ENCODE measurements at regions not wholly inside any gene's neighbourhood (a gene's known extent, or its start where the extent isn't known, plus 50 kb on each side); places are given as distances from the start of the nearest gene placed in this dataset.
"Not testable (repeated sequence)": the region's sequence is repeated elsewhere in the genome, so short reads cannot be mapped to it uniquely, and the experiment has no call there.

DNA sequence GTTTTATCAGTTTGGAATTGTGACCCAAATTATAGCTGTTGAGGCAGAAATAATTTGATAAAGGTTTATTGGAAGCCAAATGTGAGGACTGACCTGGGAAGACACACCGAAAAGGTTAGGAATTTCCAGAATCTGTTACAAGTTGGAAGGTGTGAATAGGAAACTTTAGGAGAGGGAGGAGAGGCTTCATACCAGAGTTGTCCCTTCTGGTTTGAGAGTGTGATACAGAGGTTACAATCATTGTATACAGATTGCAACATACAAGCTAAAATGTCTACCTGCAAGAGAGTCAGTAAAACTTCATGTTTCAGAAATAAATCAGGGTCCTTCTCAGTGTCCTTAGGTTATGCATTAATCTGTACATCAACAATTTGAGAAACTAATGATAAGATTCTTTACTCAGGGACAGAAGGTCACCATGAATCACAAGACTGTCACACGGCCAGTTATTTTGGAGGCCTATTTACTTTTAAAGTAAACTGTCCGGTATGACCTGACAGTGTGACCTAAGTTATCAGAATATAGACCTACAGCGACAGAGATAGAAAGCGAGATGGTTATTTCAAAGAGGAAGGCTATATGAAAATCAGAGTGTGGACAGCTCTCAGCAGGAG, 204.9 kb upstream of the CTNND2 start:
- Mint-ChIP-seq H3K36me3 (ENCODE audit: low read depth) (no peaks in the 10 kb centered on the region), H3K4me1 (no peaks in the 10 kb centered on the region), H3K9me3 (no peaks in the 10 kb centered on the region), H3K4me3 (no peak overlapping the region), H3K27ac (no peak overlapping the region), H3K27me3 (no peaks in the 10 kb centered on the region)
- ChIA-PET CTCF (no interaction called here), POLR2A (no interaction called here)
- DNase-seq = no peak

DNA sequence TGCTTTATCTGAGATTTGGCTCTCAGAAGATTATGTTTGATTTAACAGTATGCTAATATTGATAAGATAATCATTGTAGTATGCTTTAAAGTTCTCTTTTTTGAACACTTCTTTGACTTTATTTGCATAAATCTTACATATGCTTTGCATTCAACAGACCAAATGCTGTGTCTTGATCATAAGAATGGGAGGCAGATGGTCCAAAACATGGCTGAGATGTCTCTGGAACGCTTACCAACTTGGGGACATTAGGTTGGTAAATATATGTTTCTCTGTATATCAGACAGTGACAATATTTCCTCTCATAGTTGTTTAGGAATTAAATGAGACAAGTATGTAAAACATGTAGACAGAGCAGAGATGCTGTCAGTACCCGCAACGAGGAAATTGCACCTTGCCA, 197.9 kb upstream of the CTNND2 start:
- Mint-ChIP-seq H3K27ac (no peak overlapping the region), H3K4me3 (no peak overlapping the region), H3K9me3 (peaks cover 22% of the 10 kb centered on the region), H3K4me1 (no peaks in the 10 kb centered on the region), H3K27me3 (no peaks in the 10 kb centered on the region), H3K36me3 (ENCODE audit: low read depth) (no peaks in the 10 kb centered on the region)
- no peak for DNase-seq
- POLR2A ChIA-PET = no interaction called here
- CTCF ChIA-PET = no interaction called here

DNA sequence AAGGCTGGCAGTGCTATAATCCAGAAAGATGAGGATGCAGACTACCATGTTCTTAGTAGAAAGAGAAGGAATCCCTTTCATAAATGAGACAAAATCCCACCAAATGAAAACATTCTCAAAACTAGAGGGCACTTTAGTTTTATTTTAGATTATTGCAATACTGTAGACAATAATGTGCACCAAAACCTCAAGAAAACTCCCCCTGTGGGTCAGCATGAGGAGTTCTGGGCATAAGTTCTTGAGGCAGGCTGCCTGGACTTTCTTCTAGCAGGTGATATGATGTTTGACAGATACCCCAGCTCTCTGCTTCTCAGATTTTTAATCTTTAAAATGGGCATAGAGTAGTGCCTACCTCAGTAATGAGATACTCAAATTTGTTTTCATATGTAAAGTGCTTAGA, 196.3 kb upstream of the CTNND2 start:
- H3K27ac Mint-ChIP-seq = no peak overlapping the region
- H3K4me3 Mint-ChIP-seq = no peak overlapping the region
- H3K27me3 Mint-ChIP-seq = no peaks in the 10 kb centered on the region
- H3K9me3 Mint-ChIP-seq = peaks cover 28% of the 10 kb centered on the region
- no peaks in the 10 kb centered on the region for H3K36me3 Mint-ChIP-seq (ENCODE audit: low read depth)
- no peaks in the 10 kb centered on the region for H3K4me1 Mint-ChIP-seq
- ChIA-PET POLR2A (no interaction called here), CTCF (no interaction called here)
- no peak for DNase-seq

DNA sequence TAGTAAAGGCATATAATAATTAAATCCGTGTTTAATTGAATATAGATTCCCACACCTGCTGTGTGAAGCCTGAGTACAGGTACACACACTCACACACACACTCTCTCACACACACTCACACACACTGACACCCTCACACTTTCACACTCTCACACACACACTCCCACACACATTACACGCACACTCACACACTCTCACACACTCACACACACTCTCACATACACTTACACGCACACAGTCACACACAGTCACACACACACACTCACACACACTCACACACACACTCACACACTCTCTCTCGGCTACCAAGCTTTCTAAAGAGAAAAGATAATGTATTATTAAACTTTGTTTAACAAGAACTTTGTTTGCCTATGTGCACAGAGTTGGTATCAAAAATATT, 195.1 kb upstream of the CTNND2 start:
- Mint-ChIP-seq H3K27me3 (no peaks in the 10 kb centered on the region), H3K36me3 (ENCODE audit: low read depth) (no peaks in the 10 kb centered on the region), H3K9me3 (peaks cover 30% of the 10 kb centered on the region), H3K4me3 (no peak overlapping the region), H3K27ac (no peak overlapping the region), H3K4me1 (no peaks in the 10 kb centered on the region)
- CTCF ChIA-PET = no interaction called here
- POLR2A ChIA-PET = no interaction called here
- DNase-seq = no peak

DNA sequence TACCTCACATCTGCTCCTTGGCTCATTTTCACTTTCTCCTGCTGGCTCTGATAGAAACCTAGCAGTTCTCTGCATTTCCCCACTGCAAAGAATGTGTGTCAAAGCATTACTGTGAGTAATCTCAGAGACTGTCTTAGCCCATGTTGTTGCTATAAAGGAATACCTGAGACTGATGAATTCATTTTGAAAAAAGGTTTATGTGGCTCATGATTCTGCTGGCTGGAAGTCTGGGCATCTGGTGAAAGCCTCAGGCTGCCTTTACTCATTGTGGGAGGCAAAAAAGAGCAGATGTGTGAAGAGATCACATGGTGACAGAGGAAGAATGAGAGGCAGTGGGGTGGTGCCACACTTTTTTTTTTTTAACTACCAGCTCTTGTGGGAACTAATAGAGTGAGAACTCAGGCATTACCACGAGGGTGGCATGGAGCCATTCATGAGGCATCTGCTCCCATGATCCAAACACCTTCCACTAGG, 191.6 kb upstream of the CTNND2 start:
- ChIA-PET CTCF (no interaction called here), POLR2A (no interaction called here)
- peaks cover 25% of the 10 kb centered on the region for H3K9me3 Mint-ChIP-seq
- no peak overlapping the region for H3K27ac Mint-ChIP-seq
- no peaks in the 10 kb centered on the region for H3K36me3 Mint-ChIP-seq (ENCODE audit: low read depth)
- H3K4me1 Mint-ChIP-seq = no peaks in the 10 kb centered on the region
- no peaks in the 10 kb centered on the region for H3K27me3 Mint-ChIP-seq
- no peak overlapping the region for H3K4me3 Mint-ChIP-seq
- DNase-seq = no peak

DNA sequence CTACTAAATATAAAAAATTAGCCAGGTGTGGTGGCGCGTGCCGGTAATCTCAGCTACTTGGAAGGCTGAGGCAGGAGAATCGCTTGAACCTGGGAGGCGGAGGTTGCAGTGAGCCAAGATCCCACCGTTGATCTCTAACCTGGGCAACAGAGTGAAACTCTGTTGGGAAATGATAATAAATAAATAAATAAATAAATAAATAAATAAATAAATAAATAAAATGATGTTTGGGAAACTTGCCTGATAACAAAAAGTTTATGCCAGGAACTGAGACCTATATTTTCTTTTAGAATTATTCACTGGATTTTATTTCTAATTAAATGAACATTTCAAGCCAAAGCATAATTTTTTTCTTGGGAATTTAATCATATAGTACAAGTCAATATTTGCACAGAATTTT, 189.3 kb upstream of the CTNND2 start:
- H3K9me3 Mint-ChIP-seq = peaks cover 17% of the 10 kb centered on the region
- no peaks in the 10 kb centered on the region for H3K4me1 Mint-ChIP-seq
- no peak for DNase-seq
- ChIA-PET CTCF (no interaction called here), POLR2A (no interaction called here)
- no peak overlapping the region for H3K27ac Mint-ChIP-seq
- H3K4me3 Mint-ChIP-seq = no peak overlapping the region
- no peaks in the 10 kb centered on the region for H3K36me3 Mint-ChIP-seq (ENCODE audit: low read depth)
- no peaks in the 10 kb centered on the region for H3K27me3 Mint-ChIP-seq

DNA sequence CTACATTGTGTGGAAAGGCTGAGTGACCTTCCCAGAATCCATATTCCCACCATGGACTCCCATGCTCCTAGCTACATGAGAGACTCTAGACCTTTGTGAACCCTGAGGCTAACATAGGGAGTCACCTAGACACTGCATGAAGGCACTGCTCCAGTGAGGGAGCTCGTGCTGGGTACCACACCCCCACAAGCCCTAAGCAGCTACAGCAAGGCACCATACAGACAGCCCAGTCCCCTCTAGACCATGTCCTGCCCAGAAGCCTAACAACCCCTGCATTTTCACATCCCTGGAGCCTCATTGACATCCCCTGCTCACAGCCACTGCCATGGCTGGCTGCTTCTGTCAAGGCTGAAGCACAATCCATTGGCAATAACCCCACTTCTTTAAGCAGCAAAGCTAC, 176.5 kb upstream of the CTNND2 start:
- Mint-ChIP-seq H3K27me3 (no peaks in the 10 kb centered on the region), H3K36me3 (ENCODE audit: low read depth) (no peaks in the 10 kb centered on the region), H3K4me1 (no peaks in the 10 kb centered on the region), H3K27ac (no peak overlapping the region), H3K9me3 (peaks cover 12% of the 10 kb centered on the region), H3K4me3 (no peak overlapping the region)
- CTCF ChIA-PET = no interaction called here
- no peak for DNase-seq
- POLR2A ChIA-PET = no interaction called here

DNA sequence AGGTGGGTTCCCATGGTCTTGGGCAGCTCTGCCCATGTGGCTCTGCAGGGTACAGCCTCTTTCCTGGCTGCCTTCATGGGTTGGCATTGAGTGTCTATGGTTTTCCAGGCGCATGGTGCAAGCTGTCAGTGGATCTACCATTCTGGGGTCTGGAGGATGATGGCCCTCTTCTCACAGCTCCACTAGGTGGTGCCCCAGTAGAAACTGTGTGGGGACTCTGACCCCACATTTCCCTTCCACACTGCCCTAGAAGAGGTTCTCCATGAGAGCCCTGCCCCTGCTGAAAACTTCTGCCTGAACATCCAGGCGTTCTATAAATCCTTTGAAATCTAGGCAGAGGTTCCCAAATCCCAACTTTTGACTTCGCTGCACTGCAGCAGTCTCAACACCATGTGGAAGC, 174.0 kb upstream of the CTNND2 start:
- H3K27ac Mint-ChIP-seq; H3K27me3 Mint-ChIP-seq; DNase-seq; H3K4me3 Mint-ChIP-seq; H3K36me3 Mint-ChIP-seq (ENCODE audit: low read depth); H3K9me3 Mint-ChIP-seq; H3K4me1 Mint-ChIP-seq; CTCF ChIA-PET; POLR2A ChIA-PET: not testable (repeated sequence)

DNA sequence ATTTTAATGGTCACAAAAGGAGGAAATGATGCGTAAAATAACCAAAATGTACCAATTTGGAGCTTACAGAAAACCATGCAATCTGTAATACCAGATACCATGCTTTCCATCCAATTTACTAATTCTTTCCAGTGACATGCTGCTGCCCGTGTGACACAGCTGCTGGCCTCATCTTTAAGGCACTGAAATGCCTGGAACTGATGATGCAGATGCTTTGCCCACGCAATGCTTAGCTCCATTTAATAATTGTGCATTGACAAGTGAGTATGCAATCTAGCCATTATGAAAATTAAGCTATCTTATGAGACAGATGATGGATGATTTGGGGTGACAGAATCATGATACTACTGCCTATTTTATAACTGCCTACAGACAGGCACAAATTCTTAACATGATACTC, 169.2 kb upstream of the CTNND2 start:
- Mint-ChIP-seq H3K4me3 (no peak overlapping the region), H3K27me3 (no peaks in the 10 kb centered on the region), H3K27ac (no peak overlapping the region), H3K36me3 (ENCODE audit: low read depth) (no peaks in the 10 kb centered on the region), H3K9me3 (no peaks in the 10 kb centered on the region), H3K4me1 (no peaks in the 10 kb centered on the region)
- DNase-seq = no peak
- POLR2A ChIA-PET = no interaction called here
- CTCF ChIA-PET = no interaction called here

DNA sequence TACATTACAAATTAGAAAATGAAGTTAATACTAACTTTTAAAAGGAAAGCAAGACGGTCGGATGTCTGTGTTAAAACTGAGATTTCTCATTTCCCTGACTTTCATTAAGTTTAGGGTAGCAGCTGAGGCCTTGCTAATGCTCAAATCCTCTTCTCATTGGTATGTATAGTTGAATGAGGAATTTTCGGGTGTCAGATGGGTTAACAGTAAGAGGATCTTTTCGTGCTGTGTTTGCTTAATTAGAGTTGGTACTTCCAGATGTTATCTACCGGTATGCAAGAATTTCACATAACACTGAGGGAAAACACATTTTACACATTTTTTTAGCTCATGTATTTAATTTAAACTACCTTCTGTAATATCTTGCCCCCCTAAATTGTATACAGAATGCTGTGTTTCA, 168.2 kb upstream of the CTNND2 start:
- Mint-ChIP-seq H3K4me1 (no peaks in the 10 kb centered on the region), H3K36me3 (ENCODE audit: low read depth) (no peaks in the 10 kb centered on the region), H3K27me3 (no peaks in the 10 kb centered on the region), H3K4me3 (no peak overlapping the region), H3K27ac (no peak overlapping the region), H3K9me3 (peaks cover 2% of the 10 kb centered on the region)
- no peak for DNase-seq
- CTCF ChIA-PET = no interaction called here
- POLR2A ChIA-PET = no interaction called here

DNA sequence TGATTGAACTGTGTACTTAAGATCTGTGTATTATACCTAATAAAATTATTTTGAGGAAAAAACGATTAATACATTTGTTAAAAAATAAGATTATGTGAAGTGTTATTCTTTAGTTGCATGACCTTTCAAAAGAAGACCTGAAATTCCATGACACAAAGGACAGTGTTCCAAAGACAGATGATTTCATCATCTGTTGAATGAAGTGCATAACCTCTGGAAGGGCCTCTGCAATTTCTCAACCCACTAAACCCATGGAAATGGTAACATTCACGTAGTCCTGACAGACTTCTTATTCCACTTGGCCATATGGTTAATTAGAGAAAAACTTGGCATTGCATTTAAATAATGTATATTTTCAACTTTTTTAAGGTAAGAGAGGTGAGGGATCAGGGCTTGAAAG, 167.2 kb upstream of the CTNND2 start:
- Mint-ChIP-seq H3K4me1 (no peaks in the 10 kb centered on the region), H3K27ac (no peak overlapping the region), H3K4me3 (no peak overlapping the region), H3K9me3 (peaks cover 2% of the 10 kb centered on the region), H3K27me3 (no peaks in the 10 kb centered on the region), H3K36me3 (ENCODE audit: low read depth) (no peaks in the 10 kb centered on the region)
- CTCF ChIA-PET = no interaction called here
- POLR2A ChIA-PET = no interaction called here
- no peak for DNase-seq

DNA sequence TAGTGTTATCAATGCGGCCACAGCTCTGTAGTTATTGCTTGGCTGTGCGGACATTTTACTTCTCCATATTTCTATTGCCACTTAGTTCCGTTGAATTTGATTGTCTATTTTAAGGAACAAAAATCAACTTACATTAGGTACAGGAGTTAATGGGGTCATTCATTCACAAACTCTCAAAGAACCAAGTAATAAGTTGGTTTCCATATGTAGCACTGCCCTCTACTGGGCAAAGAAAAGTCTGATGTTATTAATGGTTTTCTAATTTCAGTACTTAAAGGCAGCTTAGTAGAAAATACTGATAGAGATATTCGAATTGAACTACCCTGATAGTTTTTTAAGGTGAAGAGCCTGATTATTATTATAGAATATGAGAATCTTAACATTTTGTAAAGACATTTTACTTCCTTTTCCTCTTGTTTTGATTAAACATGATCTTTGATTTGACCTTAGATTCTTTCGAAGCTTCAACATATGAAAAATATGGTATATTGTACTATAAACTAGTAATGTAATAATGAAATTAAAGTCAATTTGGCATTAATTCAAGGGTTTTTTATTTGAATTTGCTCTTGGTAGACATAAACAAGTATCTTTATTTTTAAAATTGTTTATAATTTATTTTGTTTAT, 119.5 kb upstream of the CTNND2 start:
- Mint-ChIP-seq H3K27me3 (no peaks in the 10 kb centered on the region), H3K27ac (no peak overlapping the region), H3K9me3 (peaks cover 7% of the 10 kb centered on the region), H3K4me1 (no peaks in the 10 kb centered on the region), H3K36me3 (ENCODE audit: low read depth) (no peaks in the 10 kb centered on the region), H3K4me3 (no peak overlapping the region)
- DNase-seq = no peak
- ChIA-PET CTCF (interaction anchor here (1.3 to 1.5 kb wide), 2 partner anchors 1036 to 1159 kb away, joined by 3 to 4 read pairs; no protein-coding TSS in a partner anchor), POLR2A (no interaction called here)

DNA sequence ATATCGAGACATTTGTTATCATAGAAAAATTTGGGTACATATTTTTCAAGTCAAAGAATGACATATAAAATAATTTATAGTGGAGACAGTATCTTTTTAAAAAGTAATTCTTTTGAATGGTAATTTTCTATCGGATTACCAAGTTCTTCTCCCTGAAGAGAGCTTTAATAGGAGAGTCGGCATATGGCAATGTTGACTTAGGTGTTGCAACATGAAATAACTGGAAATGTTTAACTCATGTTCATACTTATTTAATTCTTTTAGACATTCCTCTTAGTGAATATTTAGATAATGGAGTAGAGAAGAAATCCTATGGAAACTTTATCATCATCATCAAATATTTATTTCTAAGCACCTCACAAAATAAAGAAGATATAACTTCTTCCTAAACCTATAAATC, 118.2 kb upstream of the CTNND2 start:
- CTCF ChIA-PET = no interaction called here
- Mint-ChIP-seq H3K9me3 (no peaks in the 10 kb centered on the region), H3K27ac (no peak overlapping the region), H3K4me3 (no peak overlapping the region), H3K4me1 (no peaks in the 10 kb centered on the region), H3K27me3 (no peaks in the 10 kb centered on the region), H3K36me3 (ENCODE audit: low read depth) (no peaks in the 10 kb centered on the region)
- POLR2A ChIA-PET = no interaction called here
- no peak for DNase-seq

DNA sequence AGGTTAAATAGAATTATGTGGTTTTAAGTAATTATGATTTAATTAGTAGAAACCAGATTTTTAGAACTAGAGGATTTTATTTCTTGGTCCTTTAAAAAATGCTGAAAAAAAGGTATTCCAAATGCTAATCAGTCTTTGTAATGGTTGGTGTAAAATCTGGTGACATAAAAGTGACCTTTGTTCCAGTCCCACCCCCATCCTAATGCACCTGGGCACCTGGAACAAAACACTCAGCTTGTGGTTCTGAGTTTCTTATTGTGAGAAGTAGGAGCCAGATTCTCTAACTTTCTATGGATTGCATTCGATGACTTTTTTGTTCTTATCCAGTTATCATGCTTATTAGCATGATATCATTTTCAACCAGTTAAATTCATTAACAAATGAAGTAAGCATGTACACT, 115.1 kb upstream of the CTNND2 start:
- CTCF ChIA-PET = no interaction called here
- H3K4me3 Mint-ChIP-seq = no peak overlapping the region
- POLR2A ChIA-PET = no interaction called here
- H3K27ac Mint-ChIP-seq = no peak overlapping the region
- no peaks in the 10 kb centered on the region for H3K9me3 Mint-ChIP-seq
- no peaks in the 10 kb centered on the region for H3K36me3 Mint-ChIP-seq (ENCODE audit: low read depth)
- H3K4me1 Mint-ChIP-seq = no peaks in the 10 kb centered on the region
- no peak for DNase-seq
- H3K27me3 Mint-ChIP-seq = no peaks in the 10 kb centered on the region

All from activated CD4-positive, alpha-beta memory T cell treated with anti-CD3 and anti-CD28 coated beads, Interleukin-2, amount 10 ng/mL, durations not matched to agents 7 days and 5 days (primary cell).